HG02763 (cell line): ENCODE measurements at regions not wholly inside any gene's neighbourhood (a gene's known extent, or its start where the extent isn't known, plus 50 kb on each side); places are given as distances from the start of the nearest gene placed in this dataset.
A peak's percentile ranks its signal among the peaks of the same experiment; 100 is the strongest.

Experiments used
- ATAC-seq: cut with Tn5 transposase; IDR thresholded peaks from one replicate; pipeline ENCODE4 v1.9.1; 2021; ENCODE audit warnings: mild to moderate bottlenecking, moderate library complexity; ENCODE audit not compliant: unreplicated experiment

GRCh38 chr5:27523629-27524028 is 485.2 kb upstream of the CDH9 start:
- no peak for ATAC-seq

GRCh38 chr5:27516437-27516836 is 478.1 kb upstream of the CDH9 start:
- no peak for ATAC-seq

- ATAC-seq, result no peak
Observed at GRCh38 chr5:27511061-27511460, 472.7 kb upstream of the CDH9 start.

- ATAC-seq, result no peak
Observed at GRCh38 chr5:27503813-27504212, 465.4 kb upstream of the CDH9 start.

- no peak for ATAC-seq
Observed at GRCh38 chr5:27502236-27502635, 463.9 kb upstream of the CDH9 start.

GRCh38 chr5:27497491-27497890 is 459.1 kb upstream of the CDH9 start:
- ATAC-seq, result no peak

- ATAC-seq, result no peak
Observed at GRCh38 chr5:27494887-27495286, 456.5 kb upstream of the CDH9 start.

- ATAC-seq, result no peak
Observed at GRCh38 chr5:27491746-27492439, 453.5 kb upstream of the CDH9 start.

- no peak for ATAC-seq
Observed at GRCh38 chr5:27491047-27491446, 452.7 kb upstream of the CDH9 start.

GRCh38 chr5:27489701-27490100 is 451.3 kb upstream of the CDH9 start:
- ATAC-seq, result no peak

- ATAC-seq, result no peak
Observed at GRCh38 chr5:27482663-27483062, 444.3 kb upstream of the CDH9 start.

GRCh38 chr5:27479859-27480258 is 441.5 kb upstream of the CDH9 start:
- no peak for ATAC-seq

- no peak for ATAC-seq
Observed at GRCh38 chr5:27477550-27477949, 439.2 kb upstream of the CDH9 start.

GRCh38 chr5:27476356-27476988 is 438.1 kb upstream of the CDH9 start:
- ATAC-seq, result no peak

- no peak for ATAC-seq
Observed at GRCh38 chr5:27475063-27475462, 436.7 kb upstream of the CDH9 start.

- ATAC-seq, result no peak
Observed at GRCh38 chr5:27474395-27474794, 436.0 kb upstream of the CDH9 start.

GRCh38 chr5:27474047-27474309 is 435.6 kb upstream of the CDH9 start:
- ATAC-seq, result no peak

- ATAC-seq, result no peak
Observed at GRCh38 chr5:27473307-27474046, 435.1 kb upstream of the CDH9 start.

GRCh38 chr5:27472871-27473270 is 434.5 kb upstream of the CDH9 start:
- ATAC-seq, result no peak

GRCh38 chr5:27472000-27472763 is 433.8 kb upstream of the CDH9 start:
- peak; percentile 83 for ATAC-seq

GRCh38 chr5:27466959-27467358 is 428.6 kb upstream of the CDH9 start:
- ATAC-seq, result no peak

GRCh38 chr5:27465140-27465539 is 426.8 kb upstream of the CDH9 start:
- no peak for ATAC-seq
